HL-60 (cell line): ENCODE measurements at regions not wholly inside any gene's neighbourhood (a gene's known extent, or its start where the extent isn't known, plus 50 kb on each side); places are given as distances from the start of the nearest gene placed in this dataset.

ENCODE experiments used
- CTCF ChIP-seq: IDR thresholded peaks from one replicate; pipeline ENCODE4 v1.5.1; 2011; ENCODE audit warnings: low read length, control low read depth, inconsistent platforms; ENCODE audit not compliant: insufficient read depth
- POLR2AphosphoS5 ChIP-seq: IDR thresholded peaks from 2 replicates; pipeline ENCODE4 v1.6.1; 2012; ENCODE audit warnings: low read depth
- REST ChIP-seq: IDR thresholded peaks from 2 replicates; pipeline ENCODE4 v1.6.1; 2012; ENCODE audit warnings: low read depth; ENCODE audit not compliant: insufficient replicate concordance

- TF ChIP-seq POLR2AphosphoS5 (no peak), CTCF (no peak), REST (no peak)
Observed at GRCh38 chr13:73299787-73300186, 241.0 kb downstream of the KLF5 start.
